ENCODE measurements at regions not wholly inside any gene's neighbourhood (a gene's known extent, or its start where the extent isn't known, plus 50 kb on each side); places are given as distances from the start of the nearest gene placed in this dataset.

DNA sequence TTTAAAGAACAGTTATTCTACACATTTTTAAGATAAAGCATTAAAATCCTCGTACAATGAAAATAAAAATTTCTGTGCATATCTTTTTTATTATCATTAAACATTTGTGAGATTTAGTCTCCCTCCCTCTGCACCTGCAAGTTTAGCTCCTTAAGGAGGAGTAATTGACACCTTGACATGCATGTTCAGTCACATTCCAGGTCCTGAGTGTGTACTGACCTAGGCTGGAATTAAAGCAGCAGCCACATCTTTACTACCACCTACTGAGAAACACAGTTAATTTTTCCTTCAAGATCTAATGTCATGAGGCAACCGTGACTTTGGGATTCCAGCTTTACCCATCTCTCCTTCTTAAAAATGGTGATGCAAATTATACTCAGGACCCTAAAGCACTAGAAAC lies 123.1 kb upstream of the FREM2 start:
- no peak for ATAC-seq
- H3K27ac ChIP-seq: no peak overlapping the region
- no peaks in the 10 kb centered on the region for H3K4me1 ChIP-seq
- H3K27me3 ChIP-seq (ENCODE audit: insufficient read depth in 3 of 3, low read length in 2 of 3): peaks cover 0 to 2% (median 0%) of the 10 kb centered on the region in 3 donors
- TF ChIP-seq, protein P1, sequence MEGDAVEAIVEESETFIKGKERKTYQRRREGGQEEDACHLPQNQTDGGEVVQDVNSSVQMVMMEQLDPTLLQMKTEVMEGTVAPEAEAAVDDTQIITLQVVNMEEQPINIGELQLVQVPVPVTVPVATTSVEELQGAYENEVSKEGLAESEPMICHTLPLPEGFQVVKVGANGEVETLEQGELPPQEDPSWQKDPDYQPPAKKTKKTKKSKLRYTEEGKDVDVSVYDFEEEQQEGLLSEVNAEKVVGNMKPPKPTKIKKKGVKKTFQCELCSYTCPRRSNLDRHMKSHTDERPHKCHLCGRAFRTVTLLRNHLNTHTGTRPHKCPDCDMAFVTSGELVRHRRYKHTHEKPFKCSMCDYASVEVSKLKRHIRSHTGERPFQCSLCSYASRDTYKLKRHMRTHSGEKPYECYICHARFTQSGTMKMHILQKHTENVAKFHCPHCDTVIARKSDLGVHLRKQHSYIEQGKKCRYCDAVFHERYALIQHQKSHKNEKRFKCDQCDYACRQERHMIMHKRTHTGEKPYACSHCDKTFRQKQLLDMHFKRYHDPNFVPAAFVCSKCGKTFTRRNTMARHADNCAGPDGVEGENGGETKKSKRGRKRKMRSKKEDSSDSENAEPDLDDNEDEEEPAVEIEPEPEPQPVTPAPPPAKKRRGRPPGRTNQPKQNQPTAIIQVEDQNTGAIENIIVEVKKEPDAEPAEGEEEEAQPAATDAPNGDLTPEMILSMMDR (IDR thresholded peaks at IDR 0.05): no peak
- DNase-seq: no peak
- no peaks in the 10 kb centered on the region for H3K36me3 ChIP-seq (ENCODE audit: insufficient read depth in 1 of 2, low read depth in 1 of 2)
- intact Hi-C loops (cut with DNase I): no loop called here
- WGBS, 3 donors: 77 to 87% (median 80%) methylated on average over 2 of the region's 2 CpGs
- no peaks in the 10 kb centered on the region for H3K9me3 ChIP-seq
- no peak overlapping the region for H3K4me3 ChIP-seq

DNA sequence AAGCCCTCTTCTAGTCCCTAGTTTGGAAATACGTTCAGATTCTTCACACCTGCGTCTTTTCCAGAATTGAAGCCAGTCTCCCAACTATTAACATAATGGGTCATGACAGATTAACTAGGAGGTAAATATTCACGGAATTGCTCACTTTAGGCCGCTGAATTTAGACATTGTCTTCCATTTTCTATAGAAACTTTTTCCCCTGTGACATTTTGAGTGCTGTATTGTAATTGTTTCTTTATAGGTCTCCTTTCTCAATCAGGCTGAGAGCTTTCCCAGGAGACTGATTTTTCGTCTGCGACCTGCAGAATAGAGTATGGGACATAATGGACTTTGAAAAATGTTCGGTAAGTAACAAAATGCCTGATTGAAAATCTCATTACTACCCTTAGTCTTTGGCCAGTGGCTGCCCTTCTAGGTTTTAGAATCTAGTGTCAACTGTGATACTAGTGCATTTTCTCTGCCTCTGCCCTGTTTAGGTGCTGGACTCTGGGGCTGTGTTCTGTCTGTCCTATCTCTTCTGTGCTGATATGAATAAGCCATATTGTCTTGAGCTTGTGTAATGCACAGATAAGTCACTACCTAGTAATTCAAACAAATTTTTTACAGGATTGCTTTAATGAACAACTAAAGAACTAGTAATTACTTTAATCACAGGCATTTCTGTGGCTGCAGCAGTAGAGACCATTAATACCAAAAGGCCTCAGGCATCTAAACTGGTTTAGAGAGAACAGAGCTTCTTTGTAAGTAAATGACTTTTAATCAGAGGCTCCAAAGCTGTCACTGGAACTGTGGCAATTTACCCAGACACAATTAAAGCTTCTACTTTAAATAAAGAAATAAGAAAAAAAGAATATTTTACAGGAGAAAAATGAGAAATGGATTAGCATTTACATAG lies 122.4 kb upstream of the FREM2 start:
- Histone ChIP-seq H3K4me1 (no peaks in the 10 kb centered on the region), H3K9me3 (no peaks in the 10 kb centered on the region), H3K27ac (no peak overlapping the region), H3K27me3 (ENCODE audit: insufficient read depth in 3 of 3, low read length in 2 of 3) (peaks cover 0 to 2% (median 0%) of the 10 kb centered on the region in 3 donors), H3K4me3 (no peak overlapping the region), H3K36me3 (ENCODE audit: insufficient read depth in 1 of 2, low read depth in 1 of 2) (no peaks in the 10 kb centered on the region)
- TF ChIP-seq, protein P1 (IDR thresholded peaks at IDR 0.05): no peak
- no peak for DNase-seq
- intact Hi-C loops (cut with DNase I): no loop called here
- no peak for ATAC-seq
- 78 to 83% (median 81%) methylated on average over 7 of the region's 7 CpGs for WGBS, 3 donors

DNA sequence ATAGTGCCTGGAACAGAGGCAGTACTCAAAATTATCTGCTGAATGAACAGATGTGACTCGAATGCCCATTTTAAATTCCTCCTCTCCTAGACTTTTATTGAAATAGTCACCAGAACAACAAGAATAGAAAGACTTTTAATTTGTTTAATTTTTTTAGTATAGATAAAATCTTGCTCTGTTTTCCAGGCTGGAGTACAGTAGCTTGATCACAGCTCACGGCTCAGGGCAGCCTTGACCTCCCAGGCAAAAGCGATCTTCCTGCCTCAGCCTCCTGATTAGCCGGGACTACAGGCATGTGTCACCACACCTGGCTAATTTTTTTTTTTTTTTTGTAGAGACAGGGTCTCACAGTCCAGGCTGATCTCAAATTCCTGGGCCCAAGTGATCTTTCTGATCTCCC lies 120.9 kb upstream of the FREM2 start:
- H3K4me3 ChIP-seq: no peak overlapping the region
- DNase-seq (no peak), ATAC-seq (no peak)
- TF ChIP-seq, protein P1 (IDR thresholded peaks at IDR 0.05): no peak
- 65 to 78% (median 77%) methylated on average over 4 of the region's 4 CpGs for WGBS, 3 donors
- intact Hi-C loops (cut with DNase I): no loop called here
- H3K27ac ChIP-seq: no peak overlapping the region
- H3K36me3 ChIP-seq (ENCODE audit: insufficient read depth in 1 of 2, low read depth in 1 of 2): no peaks in the 10 kb centered on the region
- H3K4me1 ChIP-seq: no peaks in the 10 kb centered on the region
- H3K9me3 ChIP-seq: no peaks in the 10 kb centered on the region
- H3K27me3 ChIP-seq (ENCODE audit: insufficient read depth in 3 of 3, low read length in 2 of 3): peaks cover 0 to 2% (median 0%) of the 10 kb centered on the region in 3 donors

- Histone ChIP-seq H3K36me3 (ENCODE audit: insufficient read depth in 1 of 2, low read depth in 1 of 2) (no peaks in the 10 kb centered on the region), H3K4me1 (no peaks in the 10 kb centered on the region), H3K27me3 (ENCODE audit: insufficient read depth in 3 of 3, low read length in 2 of 3) (no peaks in the 10 kb centered on the region), H3K4me3 (no peak overlapping the region), H3K27ac (no peak overlapping the region), H3K9me3 (no peaks in the 10 kb centered on the region)
- TF ChIP-seq, protein P1 (IDR thresholded peaks at IDR 0.05): no peak
- WGBS, 3 donors: 17 to 24% (median 17%) methylated on average over 3 of the region's 3 CpGs
- DNase-seq (no peak), ATAC-seq (no peak)
- intact Hi-C loops (cut with DNase I): no loop called here
Measured at GRCh38 chr13:38566519-38566918, 120.4 kb upstream of the FREM2 start.
